Panc1 (cell line): ENCODE measurements at regions not wholly inside any gene's neighbourhood (a gene's known extent, or its start where the extent isn't known, plus 50 kb on each side); places are given as distances from the start of the nearest gene placed in this dataset.

Source experiments
- ATAC-seq: fragments of 200-7000 bp; cut with Tn5 transposase; 2 replicates; pipeline ENCODE4 v1.9.1; 2020; ENCODE audit warnings: mild to moderate bottlenecking, moderate library complexity
- BruUV-seq: library from RNA; stranded (reverse); fragments of 400-500 nt; replicated peaks from 2 replicates; lab custom pipeline; 2021; lab: Mats Ljungman, UMichigan
- CTCF ChIA-PET: fragments of 300-600 bp; sonication (Branson Sonifier 250); formaldehyde crosslinking; loops from one replicate; lab custom pipeline; 2022; ENCODE audit warnings: antibody characterized with exemption; lab: Charles Lee
- POLR2A ChIA-PET: fragments of 300-600 bp; sonication (Branson Sonifier 250); formaldehyde crosslinking; loops from one replicate; lab custom pipeline; 2022; ENCODE audit warnings: antibody characterized with exemption; lab: Charles Lee
- DNase-seq: peaks from one replicate; pipeline ENCODE4 v3.0.0-alpha.2; 2010; ENCODE audit warnings: low read depth, low spot score
- H3K27ac ChIP-seq: 2 replicates; pipeline ENCODE4 v1.5.1; 2011; ENCODE audit warnings: mild to moderate bottlenecking, low read length, inconsistent platforms
- H3K27me3 ChIP-seq: fragments of 200-500 bp; sonication (Bioruptor generic); 2 replicates; pipeline ENCODE4 v1.6.0; 2014; ENCODE audit warnings: low read length, inconsistent platforms; ENCODE audit not compliant: control insufficient read depth, insufficient read depth
- H3K36me3 ChIP-seq: fragments of 200-500 bp; sonication (Bioruptor generic); 2 replicates; pipeline ENCODE4 v1.5.1; 2014; ENCODE audit warnings: inconsistent platforms, mild to moderate bottlenecking, low read length, moderate library complexity; ENCODE audit not compliant: control insufficient read depth, insufficient read depth
- H3K4me1 ChIP-seq: 2 replicates; pipeline ENCODE4 v1.5.1; 2011; ENCODE audit warnings: inconsistent platforms, mild to moderate bottlenecking, low read length, moderate library complexity; ENCODE audit not compliant: control insufficient read depth, insufficient read depth
- H3K4me3 ChIP-seq, 2 experiments: 2 replicates each; pipeline ENCODE4 v1.5.1; 2011 to 2012; ENCODE audit warnings: low read depth in 2 of 2, low read length in 2 of 2, mild to moderate bottlenecking in 2 of 2, inconsistent platforms in 1 of 2, moderate library complexity in 1 of 2
- H3K9me3 ChIP-seq: fragments of 200-500 bp; sonication (Bioruptor generic); 2 replicates; pipeline ENCODE4 v1.5.1; 2014; ENCODE audit warnings: low read depth, mild to moderate bottlenecking, inconsistent platforms, low read length, moderate library complexity; ENCODE audit not compliant: control insufficient read depth, insufficient read depth
- CTCF ChIP-seq: fragments of 450-650 bp; IDR thresholded peaks from 2 replicates; pipeline ENCODE4 v1.5.1; 2017; ENCODE audit warnings: mild to moderate bottlenecking
- POLR2AphosphoS5 ChIP-seq: IDR thresholded peaks from 2 replicates; pipeline ENCODE4 v1.6.1; 2012; ENCODE audit warnings: mild to moderate bottlenecking, low read depth, low read length, moderate library complexity
- REST ChIP-seq, 2 experiments: IDR thresholded peaks; 2 replicates each; pipeline ENCODE4 v1.6.1; 2011 to 2012; ENCODE audit warnings: low read depth in 2 of 2, control low read depth in 1 of 2, low read length in 1 of 2, mild to moderate bottlenecking in 1 of 2, moderate library complexity in 1 of 2; ENCODE audit not compliant: insufficient read depth in 1 of 2
- SIN3A ChIP-seq: IDR thresholded peaks from 2 replicates; pipeline ENCODE4 v1.6.1; 2012; ENCODE audit warnings: low read depth, mild to moderate bottlenecking, low read length, moderate library complexity, borderline replicate concordance; ENCODE audit not compliant: insufficient read depth
- TCF7L2 ChIP-seq: IDR thresholded peaks from 2 replicates; pipeline ENCODE4 v1.6.1; 2011; ENCODE audit warnings: mild to moderate bottlenecking, low read depth, low read length, inconsistent platforms
- in situ Hi-C: cut with HindIII; loops from 2 replicates; pipeline ENCODE4 v1.10.0; 2016; ENCODE audit warnings: low sequenced_read_pairs, low pct_unique_long_range_greater_than_20kb
- intact Hi-C: fragments of 100-400 bp; cut with micrococcal nuclease; formaldehyde crosslinking; loops from one replicate; pipeline ENCODE4 v1.10.0; 2022; ENCODE audit not compliant: unreplicated experiment

GRCh38 chr3:68345781-68346180 lies 586.6 kb downstream of the TAFA4 start:
- Histone ChIP-seq H3K9me3 (no peaks in the 10 kb centered on the region), H3K4me1 (no peaks in the 10 kb centered on the region), H3K36me3 (no peaks in the 10 kb centered on the region), H3K4me3 (no peak overlapping the region), H3K27ac (no peak overlapping the region), H3K27me3 (no peaks in the 10 kb centered on the region)
- DNase-seq: no peak
- BruUV-seq: no TSS peak
- in situ Hi-C loops (no loop called here), intact Hi-C loops (no loop called here)
- ChIA-PET POLR2A (no interaction called here), CTCF (no interaction called here)
- TF ChIP-seq TCF7L2: no peak
- no peak for TF ChIP-seq CTCF
- no peak for TF ChIP-seq REST (IDR thresholded peaks at IDR 0.05; ENCODE audit: insufficient read depth in 1 of 2, low read depth in 2 of 2, low read length in 1 of 2)
- TF ChIP-seq SIN3A: no peak
- no peak for TF ChIP-seq POLR2AphosphoS5
- ATAC-seq: no peak

- H3K27ac ChIP-seq: no peak overlapping the region
- in situ Hi-C loops (no loop called here), intact Hi-C loops (no loop called here)
- no peaks in the 10 kb centered on the region for H3K36me3 ChIP-seq
- ChIA-PET POLR2A (no interaction called here), CTCF (no interaction called here)
- no peak overlapping the region for H3K4me3 ChIP-seq
- ATAC-seq: no peak
- H3K9me3 ChIP-seq: no peaks in the 10 kb centered on the region
- H3K4me1 ChIP-seq: no peaks in the 10 kb centered on the region; the same call in 1 of the 2 replicates
- BruUV-seq: no TSS peak
- no peaks in the 10 kb centered on the region for H3K27me3 ChIP-seq
- no peak for TF ChIP-seq CTCF
- no peak for TF ChIP-seq TCF7L2
- no peak for TF ChIP-seq POLR2AphosphoS5
- no peak for TF ChIP-seq REST (IDR thresholded peaks at IDR 0.05; ENCODE audit: insufficient read depth in 1 of 2, low read depth in 2 of 2, low read length in 1 of 2)
- no peak for TF ChIP-seq SIN3A
- no peak for DNase-seq
These were observed 589.9 kb downstream of the TAFA4 start for GRCh38 chr3:68342426-68342825.
